Heart left ventricle (tissue), 16 donors: ENCODE measurements at regions not wholly inside any gene's neighbourhood (a gene's known extent, or its start where the extent isn't known, plus 50 kb on each side); places are given as distances from the start of the nearest gene placed in this dataset.
"Not testable (repeated sequence)": the region's sequence is repeated elsewhere in the genome, so short reads cannot be mapped to it uniquely, and the experiment has no call there.

Experiments used
- ATAC-seq, 4 donors: fragments of 200-7000 bp; cut with Tn5 transposase; one replicate each; pipeline ENCODE4 v1.9.1; 2020 to 2022; ENCODE audit warnings: moderate library complexity in 4 of 4, mild to moderate bottlenecking in 3 of 4, moderate number of reproducible peaks in 1 of 4
- DNase-seq, 5 donors: peaks; one replicate each; pipeline ENCODE4 v3.0.0-alpha.2; 2020
- H3K27ac ChIP-seq, 12 donors: fragments of 200-600 bp; sonication (generic) in 4 of 12; one replicate each; pipeline versions ENCODE4 v1.5.0 to v1.8.0; 2016 to 2022; ENCODE audit warnings: mild to moderate bottlenecking in 2 of 12
- H3K27me3 ChIP-seq, 9 donors: fragments of 200-600 bp; sonication (generic) in 2 of 9; one replicate each; pipeline versions ENCODE4 v1.5.1 to v1.8.0; 2016 to 2022; ENCODE audit warnings: mild to moderate bottlenecking in 3 of 9
- H3K36me3 ChIP-seq, 9 donors: fragments of 200-600 bp; sonication (generic) in 2 of 9; one replicate each; pipeline versions ENCODE4 v1.5.0 to v1.8.0; 2018 to 2022; ENCODE audit warnings: mild to moderate bottlenecking in 2 of 9
- H3K4me1 ChIP-seq, 12 donors: fragments of 200-600 bp; sonication (generic) in 4 of 12; one replicate each; pipeline versions ENCODE4 v1.5.0 to v1.8.0; 2016 to 2022; ENCODE audit warnings: mild to moderate bottlenecking in 3 of 12
- H3K4me3 ChIP-seq, 12 donors: fragments of 200-600 bp; sonication (generic) in 4 of 12; one replicate each; pipeline versions ENCODE4 v1.5.0 to v1.8.0; 2017 to 2022; ENCODE audit warnings: mild to moderate bottlenecking in 9 of 12, moderate library complexity in 4 of 12
- H3K9me3 ChIP-seq, 12 donors: fragments of 200-600 bp; sonication (generic) in 4 of 12; one replicate each; pipeline versions ENCODE4 v1.5.0 to v1.8.0; 2016 to 2022; ENCODE audit warnings: mild to moderate bottlenecking in 1 of 12
- WGBS, 4 donors: extraction: QIAGEN DNeasy Blood & Tissue Kit in 2 of 4; methylation state at CpG; one replicate each; pipeline versions ENCODE4 v1.1.5 to v1.1.7; 2013 to 2018; 5-methylcytosine and 5-hydroxymethylcytosine counted together
- intact Hi-C, 10 donors: fragments of 100-400 bp; cut with DNase I; formaldehyde crosslinking; loops; one replicate each; pipeline versions ENCODE4 v1.11.1 to v1.14.2; 2022
- donor health status: ischemic (EF 13 %, LVEDD 7.1; RV severe dilation, severe dysfunction).
- donor health status: healthy with polysubstance abuse.
- donor health status: DM: no; HTN: yes; CAD: no.
- donor health status: DM: no; HTN: no; CAD: no.
- donor health status: ischemic (EF 25% LVEDD 6.9; RV normal size, moderate dysfunction).
- donor health status: ischemic (EF 25% LVEDD 5.7; RV mildly dilated, moderate dysfunction).
- donor health status: healthy.
- donor health status: DM: yes; HTN: yes; CAD: no.
- donor health status: ischemic (EF 35%, LVEDD 5.7; RV mildly dilated, moderate dysfunction).
- donor health status: nonischemic (EF 11% LVEDD 7.7; RV severe dilation, severe dysfunction).
- donor health status: DM: yes; HTN: yes; CAD: no.
- donor health status: PGD.
- donor health status: ischemic (EF 29% LVEDD 5.4; RV normal size, mild dysfunction).
- donor health status: nonischemic (EF 23%, LVEDD 6.1; RV moderate dilation, normal function).

DNA sequence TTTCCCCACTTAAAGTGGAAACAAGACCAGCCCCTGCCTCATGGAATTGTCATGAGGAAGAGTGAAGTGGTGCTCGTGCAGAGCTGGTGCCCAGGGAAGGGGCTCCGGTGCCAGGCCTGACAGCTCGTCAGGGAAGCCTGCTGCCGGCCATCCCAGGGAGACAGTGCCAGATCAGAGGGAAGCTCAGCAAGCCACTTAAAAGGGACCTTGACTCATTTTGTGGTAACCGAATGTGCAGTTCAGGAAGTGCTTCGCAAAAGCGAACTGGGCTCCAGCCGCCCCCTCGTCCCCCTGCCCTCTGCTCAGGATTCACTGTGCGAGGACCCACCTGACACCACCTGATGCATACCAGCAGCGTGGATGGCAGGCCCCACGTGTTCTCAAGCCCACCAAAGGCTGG lies 209.6 kb upstream of the PLGLB2 start:
- 67 to 100% (median 80%) methylated on average over 4 of the region's 12 CpGs; no CpG with 5 or more reads in 1 of the 4 donors for WGBS, 4 donors
- intact Hi-C loops, H3K4me1 ChIP-seq: not testable (repeated sequence)

GRCh38 chr2:87539151-87539943 lies 208.5 kb upstream of the PLGLB2 start:
- H3K9me3 ChIP-seq, H3K27ac ChIP-seq, H3K27me3 ChIP-seq, H3K36me3 ChIP-seq, H3K4me1 ChIP-seq, DNase-seq, H3K4me3 ChIP-seq, intact Hi-C loops: not testable (repeated sequence)
- ATAC-seq, result peak in 2 of 4 donors; percentile 52 to 67
- WGBS, 4 donors, result 70 to 95% (median 90%) methylated on average over 6 to 11 of the region's 15 CpGs

More for the DNA sequence above, 209.6 kb upstream of the PLGLB2 start:
- H3K9me3 ChIP-seq, H3K4me3 ChIP-seq, H3K36me3 ChIP-seq, DNase-seq, H3K27ac ChIP-seq, H3K27me3 ChIP-seq, ATAC-seq: not testable (repeated sequence)

GRCh38 chr2:87540242-87540641 lies 207.6 kb upstream of the PLGLB2 start:
- H3K4me3 ChIP-seq, H3K36me3 ChIP-seq, H3K9me3 ChIP-seq, ATAC-seq, intact Hi-C loops, H3K4me1 ChIP-seq, H3K27ac ChIP-seq, DNase-seq, H3K27me3 ChIP-seq: not testable (repeated sequence)
- 82 to 92% methylated on average over 1 of the region's 3 CpGs; no CpG with 5 or more reads in 2 of the 4 donors for WGBS, 4 donors

GRCh38 chr2:87542599-87543174 lies 205.2 kb upstream of the PLGLB2 start:
- intact Hi-C loops, H3K27ac ChIP-seq, H3K9me3 ChIP-seq, H3K4me1 ChIP-seq, H3K4me3 ChIP-seq, DNase-seq, H3K27me3 ChIP-seq, H3K36me3 ChIP-seq: not testable (repeated sequence)
- peak in 2 of 4 donors; percentile 9 to 40 for ATAC-seq
- 40 to 48% (median 42%) methylated on average over 5 to 6 of the region's 8 CpGs for WGBS, 4 donors

- WGBS, 4 donors, result no CpG with 5 or more reads among the region's 1 CpG
- H3K9me3 ChIP-seq, intact Hi-C loops, H3K27me3 ChIP-seq, H3K4me1 ChIP-seq, H3K27ac ChIP-seq, H3K4me3 ChIP-seq, ATAC-seq, H3K36me3 ChIP-seq, DNase-seq: not testable (repeated sequence)
These were observed 204.1 kb upstream of the PLGLB2 start for GRCh38 chr2:87543797-87544196.

GRCh38 chr2:87547106-87547505 lies 200.8 kb upstream of the PLGLB2 start:
- H3K4me3 ChIP-seq, DNase-seq, H3K27me3 ChIP-seq, intact Hi-C loops, H3K27ac ChIP-seq, H3K36me3 ChIP-seq, H3K4me1 ChIP-seq, ATAC-seq, H3K9me3 ChIP-seq: not testable (repeated sequence)
- 62 to 86% (median 75%) methylated on average over 1 to 2 of the region's 2 CpGs for WGBS, 4 donors

DNA sequence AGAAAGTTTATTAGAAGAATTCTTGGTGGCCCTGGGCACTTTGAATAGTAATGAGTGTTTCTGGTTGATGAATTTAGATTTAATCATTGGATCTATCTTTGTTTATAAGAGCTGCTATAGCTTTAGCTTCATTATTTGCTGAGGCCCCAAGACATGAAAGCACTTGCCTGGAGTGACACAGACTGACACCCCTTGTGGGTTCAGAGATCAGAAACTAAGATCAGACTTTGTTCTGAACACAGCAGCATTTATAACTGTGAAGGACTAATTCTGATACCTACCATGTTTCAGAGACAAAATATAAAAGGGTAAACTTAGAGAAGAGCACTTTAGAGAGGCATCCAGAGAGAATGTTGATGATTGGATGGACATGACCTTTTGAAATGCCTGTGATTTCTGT lies 199.9 kb upstream of the PLGLB2 start:
- H3K27me3 ChIP-seq, H3K27ac ChIP-seq, H3K9me3 ChIP-seq, DNase-seq, ATAC-seq, intact Hi-C loops, H3K4me1 ChIP-seq, H3K36me3 ChIP-seq, H3K4me3 ChIP-seq: not testable (repeated sequence)

DNA sequence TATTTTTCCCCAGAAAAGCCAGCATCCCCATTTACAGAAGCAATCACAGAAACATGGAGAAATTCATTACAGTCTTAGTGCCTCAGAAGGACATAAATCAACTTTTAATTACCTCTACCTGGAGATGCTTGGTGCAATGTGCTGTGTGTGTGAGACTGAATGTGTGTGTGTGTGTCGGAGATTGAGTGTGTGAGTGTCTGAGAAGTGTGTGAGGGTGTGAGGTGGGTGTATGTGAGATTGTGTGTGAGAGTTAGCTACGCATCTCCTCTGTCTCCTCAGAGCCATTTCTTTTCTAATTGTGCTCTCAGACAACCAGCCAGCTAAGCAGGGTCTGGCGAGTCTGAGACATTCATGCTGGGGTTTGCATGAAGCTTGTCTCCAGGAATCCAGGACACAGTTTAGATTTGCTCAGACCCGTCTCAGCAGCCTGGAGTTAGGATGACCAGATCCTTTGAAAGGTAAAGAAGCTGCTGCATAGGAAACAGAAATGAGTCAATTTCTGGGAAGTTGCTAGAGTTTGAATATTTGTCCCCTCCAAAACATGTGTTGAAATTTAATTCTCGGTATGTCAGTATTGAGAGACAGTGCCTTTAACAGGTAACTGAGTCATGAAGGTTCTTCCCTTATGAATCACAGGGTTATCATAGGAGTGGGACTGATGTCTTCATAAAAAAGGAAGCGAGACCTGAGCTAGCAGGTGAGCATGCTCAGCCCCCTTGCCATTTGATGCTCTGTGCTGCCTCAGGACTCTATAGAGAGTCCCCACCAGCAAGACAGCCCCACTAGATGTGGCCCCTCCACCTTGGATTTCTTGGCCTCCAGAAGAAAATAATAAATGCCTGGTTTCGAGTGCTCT lies 199.0 kb upstream of the PLGLB2 start:
- H3K36me3 ChIP-seq, ATAC-seq, H3K9me3 ChIP-seq, intact Hi-C loops, H3K27ac ChIP-seq, H3K4me1 ChIP-seq, H3K4me3 ChIP-seq, DNase-seq, H3K27me3 ChIP-seq: not testable (repeated sequence)
- WGBS, 4 donors, result 95 to 100% (median 100%) methylated on average over 2 of the region's 7 CpGs

GRCh38 chr2:87549561-87550202 lies 198.2 kb upstream of the PLGLB2 start:
- H3K36me3 ChIP-seq, H3K4me3 ChIP-seq, H3K27me3 ChIP-seq, H3K9me3 ChIP-seq, intact Hi-C loops, H3K4me1 ChIP-seq, H3K27ac ChIP-seq: not testable (repeated sequence)
- peak; percentile 89 to 98 (median 92) for ATAC-seq
- DNase-seq, result peak in 2 of 5 donors; percentile 32 to 38

- H3K9me3 ChIP-seq, H3K4me1 ChIP-seq, ATAC-seq, H3K27ac ChIP-seq, DNase-seq, H3K4me3 ChIP-seq, H3K36me3 ChIP-seq, intact Hi-C loops, H3K27me3 ChIP-seq: not testable (repeated sequence)
- 88% methylated on average over 1 of the region's 4 CpGs; no CpG with 5 or more reads in 3 of the 4 donors for WGBS, 4 donors
These were observed 193.2 kb upstream of the PLGLB2 start for GRCh38 chr2:87554678-87555077.
